ENCODE measurements at regions not wholly inside any gene's neighbourhood (a gene's known extent, or its start where the extent isn't known, plus 50 kb on each side); places are given as distances from the start of the nearest gene placed in this dataset.

DNA sequence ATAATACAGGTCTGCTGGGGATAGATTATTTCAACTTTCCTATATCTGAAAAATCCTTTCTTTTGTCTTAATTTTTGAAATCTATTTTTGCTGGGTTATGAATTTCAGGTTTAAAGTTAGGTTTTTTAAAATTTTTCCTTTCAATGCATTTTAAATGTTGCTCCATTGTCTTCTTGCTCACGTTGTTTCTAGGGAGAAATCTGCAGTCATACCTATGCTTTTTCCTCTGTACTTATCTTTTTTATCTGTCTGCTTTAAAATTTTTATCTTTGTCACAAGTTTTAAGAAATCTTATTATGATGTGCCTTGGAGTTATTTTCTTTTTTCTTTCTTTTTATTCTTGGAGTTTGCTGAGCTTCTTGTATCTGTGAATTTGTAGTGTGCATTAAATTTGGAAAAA lies 412.0 kb upstream of the KIF2A start (continued):
- TF ChIP-seq HNF4A (conservative IDR thresholded peaks at IDR 0.05) = no peak
- no peak for TF ChIP-seq FOXA1 (IDR thresholded peaks at IDR 0.05)
- no peak for TF ChIP-seq NR2F2 (IDR thresholded peaks at IDR 0.05)

DNA sequence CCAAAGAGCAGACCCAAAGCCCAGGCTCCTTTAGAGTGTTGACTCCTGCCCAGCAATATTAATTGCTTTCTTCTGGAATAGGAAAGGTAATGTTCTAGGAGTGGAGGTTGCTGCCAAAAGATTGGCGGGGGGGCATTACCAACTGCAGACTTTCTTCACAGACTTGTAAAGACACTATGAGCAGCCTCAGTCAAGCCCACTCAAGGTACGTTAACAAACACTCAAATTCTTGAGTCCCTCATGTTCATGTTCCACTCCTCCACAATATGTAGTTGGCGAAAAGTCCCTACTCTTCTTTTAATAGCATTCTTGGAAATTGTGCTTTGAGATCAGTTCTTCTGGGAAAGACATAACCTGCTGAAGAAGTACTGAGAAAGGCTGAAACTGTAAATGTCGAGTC lies 409.2 kb upstream of the KIF2A start:
- no peaks in the 10 kb centered on the region for H3K27me3 ChIP-seq (ENCODE audit: control insufficient read depth in 4 of 4, insufficient read depth in 4 of 4, low read length in 3 of 4)
- 81% methylated on average over 4 of the region's 4 CpGs for WGBS
- H3K27ac ChIP-seq (ENCODE audit: low read depth in 1 of 2, low read length in 2 of 2) = no peak overlapping the region
- TF ChIP-seq, protein P1, sequence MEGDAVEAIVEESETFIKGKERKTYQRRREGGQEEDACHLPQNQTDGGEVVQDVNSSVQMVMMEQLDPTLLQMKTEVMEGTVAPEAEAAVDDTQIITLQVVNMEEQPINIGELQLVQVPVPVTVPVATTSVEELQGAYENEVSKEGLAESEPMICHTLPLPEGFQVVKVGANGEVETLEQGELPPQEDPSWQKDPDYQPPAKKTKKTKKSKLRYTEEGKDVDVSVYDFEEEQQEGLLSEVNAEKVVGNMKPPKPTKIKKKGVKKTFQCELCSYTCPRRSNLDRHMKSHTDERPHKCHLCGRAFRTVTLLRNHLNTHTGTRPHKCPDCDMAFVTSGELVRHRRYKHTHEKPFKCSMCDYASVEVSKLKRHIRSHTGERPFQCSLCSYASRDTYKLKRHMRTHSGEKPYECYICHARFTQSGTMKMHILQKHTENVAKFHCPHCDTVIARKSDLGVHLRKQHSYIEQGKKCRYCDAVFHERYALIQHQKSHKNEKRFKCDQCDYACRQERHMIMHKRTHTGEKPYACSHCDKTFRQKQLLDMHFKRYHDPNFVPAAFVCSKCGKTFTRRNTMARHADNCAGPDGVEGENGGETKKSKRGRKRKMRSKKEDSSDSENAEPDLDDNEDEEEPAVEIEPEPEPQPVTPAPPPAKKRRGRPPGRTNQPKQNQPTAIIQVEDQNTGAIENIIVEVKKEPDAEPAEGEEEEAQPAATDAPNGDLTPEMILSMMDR (IDR thresholded peaks at IDR 0.05; ENCODE audit: low read depth, low read length, missing input control) = no peak
- TF ChIP-seq, protein P2, sequence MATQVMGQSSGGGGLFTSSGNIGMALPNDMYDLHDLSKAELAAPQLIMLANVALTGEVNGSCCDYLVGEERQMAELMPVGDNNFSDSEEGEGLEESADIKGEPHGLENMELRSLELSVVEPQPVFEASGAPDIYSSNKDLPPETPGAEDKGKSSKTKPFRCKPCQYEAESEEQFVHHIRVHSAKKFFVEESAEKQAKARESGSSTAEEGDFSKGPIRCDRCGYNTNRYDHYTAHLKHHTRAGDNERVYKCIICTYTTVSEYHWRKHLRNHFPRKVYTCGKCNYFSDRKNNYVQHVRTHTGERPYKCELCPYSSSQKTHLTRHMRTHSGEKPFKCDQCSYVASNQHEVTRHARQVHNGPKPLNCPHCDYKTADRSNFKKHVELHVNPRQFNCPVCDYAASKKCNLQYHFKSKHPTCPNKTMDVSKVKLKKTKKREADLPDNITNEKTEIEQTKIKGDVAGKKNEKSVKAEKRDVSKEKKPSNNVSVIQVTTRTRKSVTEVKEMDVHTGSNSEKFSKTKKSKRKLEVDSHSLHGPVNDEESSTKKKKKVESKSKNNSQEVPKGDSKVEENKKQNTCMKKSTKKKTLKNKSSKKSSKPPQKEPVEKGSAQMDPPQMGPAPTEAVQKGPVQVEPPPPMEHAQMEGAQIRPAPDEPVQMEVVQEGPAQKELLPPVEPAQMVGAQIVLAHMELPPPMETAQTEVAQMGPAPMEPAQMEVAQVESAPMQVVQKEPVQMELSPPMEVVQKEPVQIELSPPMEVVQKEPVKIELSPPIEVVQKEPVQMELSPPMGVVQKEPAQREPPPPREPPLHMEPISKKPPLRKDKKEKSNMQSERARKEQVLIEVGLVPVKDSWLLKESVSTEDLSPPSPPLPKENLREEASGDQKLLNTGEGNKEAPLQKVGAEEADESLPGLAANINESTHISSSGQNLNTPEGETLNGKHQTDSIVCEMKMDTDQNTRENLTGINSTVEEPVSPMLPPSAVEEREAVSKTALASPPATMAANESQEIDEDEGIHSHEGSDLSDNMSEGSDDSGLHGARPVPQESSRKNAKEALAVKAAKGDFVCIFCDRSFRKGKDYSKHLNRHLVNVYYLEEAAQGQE (IDR thresholded peaks at IDR 0.05) = no peak
- TF ChIP-seq NR2F2 (IDR thresholded peaks at IDR 0.05) = no peak
- no peak for TF ChIP-seq YY1 (IDR thresholded peaks at IDR 0.05)
- TF ChIP-seq GABPA (IDR thresholded peaks at IDR 0.05 in 1 of 2, conservative IDR thresholded peaks at IDR 0.05 in 1 of 2) = no peak
- TF ChIP-seq SP1 (IDR thresholded peaks at IDR 0.05) = no peak
- no peak for TF ChIP-seq EGR1 (IDR thresholded peaks at IDR 0.05; ENCODE audit: low read depth in 2 of 2)
- no peak for TF ChIP-seq HNF4G (IDR thresholded peaks at IDR 0.05)
- no peak for TF ChIP-seq HNF4A (conservative IDR thresholded peaks at IDR 0.05)
- TF ChIP-seq RXRA (IDR thresholded peaks at IDR 0.05) = no peak
- no peak for TF ChIP-seq FOXA1 (IDR thresholded peaks at IDR 0.05)
- TF ChIP-seq, protein P3, sequence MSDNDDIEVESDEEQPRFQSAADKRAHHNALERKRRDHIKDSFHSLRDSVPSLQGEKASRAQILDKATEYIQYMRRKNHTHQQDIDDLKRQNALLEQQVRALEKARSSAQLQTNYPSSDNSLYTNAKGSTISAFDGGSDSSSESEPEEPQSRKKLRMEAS (IDR thresholded peaks at IDR 0.05) = no peak
- H3K9ac ChIP-seq (ENCODE audit: low read depth in 1 of 2, low read length in 2 of 2) = no peak overlapping the region
- peaks cover 0 to 3% (median 1%) of the 10 kb centered on the region in 4 donors for H3K9me3 ChIP-seq (ENCODE audit: control insufficient read depth in 4 of 4, low read length in 3 of 4)
- H3K36me3 ChIP-seq (ENCODE audit: control insufficient read depth in 4 of 4, insufficient read depth in 3 of 4, low read depth in 1 of 4, low read length in 3 of 4) = no peaks in the 10 kb centered on the region
- no peak overlapping the region for H3K4me3 ChIP-seq (ENCODE audit: low read depth in 1 of 3, low read length in 3 of 3)
- no peaks in the 10 kb centered on the region for H3K4me1 ChIP-seq (ENCODE audit: control insufficient read depth in 4 of 4, insufficient read depth in 4 of 4, low read length in 3 of 4)
- no peak for DNase-seq (ENCODE audit: low spot score)

DNA sequence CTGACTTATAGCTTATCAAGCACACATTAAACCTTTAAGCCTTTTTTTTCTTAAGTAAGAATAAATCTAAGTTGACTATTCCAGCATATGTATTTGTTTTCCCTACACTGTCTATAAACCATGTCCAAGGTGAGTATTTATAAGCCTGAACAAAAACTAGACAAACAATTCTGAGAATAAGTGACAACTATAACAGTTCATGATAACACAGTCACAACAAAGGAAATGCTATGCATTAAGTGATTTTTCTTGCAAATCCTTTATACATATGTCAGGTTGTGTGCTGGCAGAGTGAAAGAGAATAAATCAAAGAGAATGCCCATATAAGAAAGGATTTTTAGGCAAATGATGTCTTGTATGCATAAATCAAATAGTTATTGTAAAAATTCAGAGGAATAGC lies 408.8 kb upstream of the KIF2A start:
- no peak for TF ChIP-seq NR2F2 (IDR thresholded peaks at IDR 0.05)
- no peak for TF ChIP-seq YY1 (IDR thresholded peaks at IDR 0.05)
- TF ChIP-seq, protein P4, sequence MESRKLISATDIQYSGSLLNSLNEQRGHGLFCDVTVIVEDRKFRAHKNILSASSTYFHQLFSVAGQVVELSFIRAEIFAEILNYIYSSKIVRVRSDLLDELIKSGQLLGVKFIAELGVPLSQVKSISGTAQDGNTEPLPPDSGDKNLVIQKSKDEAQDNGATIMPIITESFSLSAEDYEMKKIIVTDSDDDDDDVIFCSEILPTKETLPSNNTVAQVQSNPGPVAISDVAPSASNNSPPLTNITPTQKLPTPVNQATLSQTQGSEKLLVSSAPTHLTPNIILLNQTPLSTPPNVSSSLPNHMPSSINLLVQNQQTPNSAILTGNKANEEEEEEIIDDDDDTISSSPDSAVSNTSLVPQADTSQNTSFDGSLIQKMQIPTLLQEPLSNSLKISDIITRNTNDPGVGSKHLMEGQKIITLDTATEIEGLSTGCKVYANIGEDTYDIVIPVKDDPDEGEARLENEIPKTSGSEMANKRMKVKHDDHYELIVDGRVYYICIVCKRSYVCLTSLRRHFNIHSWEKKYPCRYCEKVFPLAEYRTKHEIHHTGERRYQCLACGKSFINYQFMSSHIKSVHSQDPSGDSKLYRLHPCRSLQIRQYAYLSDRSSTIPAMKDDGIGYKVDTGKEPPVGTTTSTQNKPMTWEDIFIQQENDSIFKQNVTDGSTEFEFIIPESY (IDR thresholded peaks at IDR 0.05) = no peak
- no peak for TF ChIP-seq GABPA (IDR thresholded peaks at IDR 0.05 in 1 of 2, conservative IDR thresholded peaks at IDR 0.05 in 1 of 2)
- TF ChIP-seq HNF4A (conservative IDR thresholded peaks at IDR 0.05) = no peak
- no peak for TF ChIP-seq HNF4G (IDR thresholded peaks at IDR 0.05)
- H3K36me3 ChIP-seq (ENCODE audit: control insufficient read depth in 4 of 4, insufficient read depth in 3 of 4, low read depth in 1 of 4, low read length in 3 of 4) = no peaks in the 10 kb centered on the region
- no peak for DNase-seq (ENCODE audit: low spot score)

More for the DNA sequence above, 408.8 kb upstream of the KIF2A start:
- no peak overlapping the region for H3K4me3 ChIP-seq (ENCODE audit: low read depth in 1 of 3, low read length in 3 of 3)
- H3K27ac ChIP-seq (ENCODE audit: low read depth in 1 of 2, low read length in 2 of 2) = no peak overlapping the region
- peaks cover 0 to 3% (median 1%) of the 10 kb centered on the region in 4 donors for H3K9me3 ChIP-seq (ENCODE audit: control insufficient read depth in 4 of 4, low read length in 3 of 4)
- H3K4me1 ChIP-seq (ENCODE audit: control insufficient read depth in 4 of 4, insufficient read depth in 4 of 4, low read length in 3 of 4) = no peaks in the 10 kb centered on the region
- no peak overlapping the region for H3K9ac ChIP-seq (ENCODE audit: low read depth in 1 of 2, low read length in 2 of 2)
- no peaks in the 10 kb centered on the region for H3K27me3 ChIP-seq (ENCODE audit: control insufficient read depth in 4 of 4, insufficient read depth in 4 of 4, low read length in 3 of 4)
